BJ (cell line): ENCODE measurements at regions not wholly inside any gene's neighbourhood (a gene's known extent, or its start where the extent isn't known, plus 50 kb on each side); places are given as distances from the start of the nearest gene placed in this dataset.

Experiments
- CTCF ChIA-PET: fragments of 350-600 bp; formaldehyde crosslinking; extraction: SDS; loops from one replicate; lab custom pipeline; 2021; ENCODE audit warnings: antibody characterized with exemption, inconsistent platforms; lab: Yijun Ruan, JAX
- POLR2A ChIA-PET: fragments of 300-600 bp; sonication (Branson Sonifier 250); formaldehyde crosslinking; extraction: SDS; loops from one replicate; lab custom pipeline; 2021; ENCODE audit warnings: antibody characterized with exemption; lab: Charles Lee
- DNase-seq: peaks from one replicate; pipeline ENCODE4 v3.0.0-alpha.2; 2011; ENCODE audit warnings: low read depth
- H3K27me3 ChIP-seq: 2 replicates; pipeline ENCODE4 v1.6.0; 2011; ENCODE audit warnings: low read length; ENCODE audit not compliant: control insufficient read depth, insufficient read depth
- H3K36me3 ChIP-seq: 2 replicates; pipeline ENCODE4 v1.5.1; 2011; ENCODE audit warnings: low read length; ENCODE audit not compliant: control insufficient read depth, insufficient read depth
- H3K4me3 ChIP-seq: 2 replicates; pipeline ENCODE4 v1.5.1; 2011; ENCODE audit warnings: low read depth, mild to moderate bottlenecking, control low read depth, low read length
- TF ChIP-seq, protein P1 (sequence below): IDR thresholded peaks from 2 replicates; pipeline ENCODE4 v1.5.1; 2011; ENCODE audit warnings: low read depth, mild to moderate bottlenecking, control low read depth, inconsistent platforms, low read length, moderate library complexity; ENCODE audit not compliant: insufficient read depth

DNA sequence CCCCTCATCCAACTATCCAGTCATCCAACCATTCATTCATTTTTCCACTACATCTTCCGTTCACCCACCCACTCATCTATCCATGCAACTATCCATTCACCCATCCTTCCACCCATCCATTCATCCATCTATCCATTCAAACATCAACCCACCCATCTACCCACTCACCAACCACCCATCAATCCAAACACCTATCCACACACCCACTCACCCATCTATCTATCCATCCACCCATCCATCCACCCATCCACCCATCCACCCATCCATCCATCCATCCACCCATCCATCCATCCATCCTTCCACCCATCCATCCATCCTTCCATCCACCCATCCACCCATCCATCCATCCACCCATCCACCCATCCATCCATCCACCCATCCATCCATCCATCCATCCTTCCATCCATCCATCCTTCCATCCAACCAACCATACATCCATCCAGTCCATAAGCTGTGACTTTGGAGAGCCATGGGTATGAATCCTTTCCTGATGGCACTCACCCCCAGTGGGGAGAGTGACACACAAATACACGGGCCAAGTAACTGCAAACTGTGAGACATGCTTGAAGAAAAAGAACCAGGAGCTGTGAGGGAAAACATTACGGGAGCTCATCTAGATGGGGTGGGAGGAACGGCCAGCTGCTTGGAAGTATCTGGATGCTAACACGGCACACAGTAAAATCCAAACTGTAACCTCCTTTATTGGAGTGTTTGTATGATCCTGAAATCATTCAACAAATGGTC is 100.0 kb upstream of the TNRC6C start:
- Histone ChIP-seq H3K4me3 (no peak overlapping the region), H3K36me3 (no peaks in the 10 kb centered on the region), H3K27me3 (peaks cover 3% of the 10 kb centered on the region)
- DNase-seq: no peak
- TF ChIP-seq, protein P1, sequence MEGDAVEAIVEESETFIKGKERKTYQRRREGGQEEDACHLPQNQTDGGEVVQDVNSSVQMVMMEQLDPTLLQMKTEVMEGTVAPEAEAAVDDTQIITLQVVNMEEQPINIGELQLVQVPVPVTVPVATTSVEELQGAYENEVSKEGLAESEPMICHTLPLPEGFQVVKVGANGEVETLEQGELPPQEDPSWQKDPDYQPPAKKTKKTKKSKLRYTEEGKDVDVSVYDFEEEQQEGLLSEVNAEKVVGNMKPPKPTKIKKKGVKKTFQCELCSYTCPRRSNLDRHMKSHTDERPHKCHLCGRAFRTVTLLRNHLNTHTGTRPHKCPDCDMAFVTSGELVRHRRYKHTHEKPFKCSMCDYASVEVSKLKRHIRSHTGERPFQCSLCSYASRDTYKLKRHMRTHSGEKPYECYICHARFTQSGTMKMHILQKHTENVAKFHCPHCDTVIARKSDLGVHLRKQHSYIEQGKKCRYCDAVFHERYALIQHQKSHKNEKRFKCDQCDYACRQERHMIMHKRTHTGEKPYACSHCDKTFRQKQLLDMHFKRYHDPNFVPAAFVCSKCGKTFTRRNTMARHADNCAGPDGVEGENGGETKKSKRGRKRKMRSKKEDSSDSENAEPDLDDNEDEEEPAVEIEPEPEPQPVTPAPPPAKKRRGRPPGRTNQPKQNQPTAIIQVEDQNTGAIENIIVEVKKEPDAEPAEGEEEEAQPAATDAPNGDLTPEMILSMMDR: no peak
- ChIA-PET CTCF (no interaction called here), POLR2A (no interaction called here)

DNA sequence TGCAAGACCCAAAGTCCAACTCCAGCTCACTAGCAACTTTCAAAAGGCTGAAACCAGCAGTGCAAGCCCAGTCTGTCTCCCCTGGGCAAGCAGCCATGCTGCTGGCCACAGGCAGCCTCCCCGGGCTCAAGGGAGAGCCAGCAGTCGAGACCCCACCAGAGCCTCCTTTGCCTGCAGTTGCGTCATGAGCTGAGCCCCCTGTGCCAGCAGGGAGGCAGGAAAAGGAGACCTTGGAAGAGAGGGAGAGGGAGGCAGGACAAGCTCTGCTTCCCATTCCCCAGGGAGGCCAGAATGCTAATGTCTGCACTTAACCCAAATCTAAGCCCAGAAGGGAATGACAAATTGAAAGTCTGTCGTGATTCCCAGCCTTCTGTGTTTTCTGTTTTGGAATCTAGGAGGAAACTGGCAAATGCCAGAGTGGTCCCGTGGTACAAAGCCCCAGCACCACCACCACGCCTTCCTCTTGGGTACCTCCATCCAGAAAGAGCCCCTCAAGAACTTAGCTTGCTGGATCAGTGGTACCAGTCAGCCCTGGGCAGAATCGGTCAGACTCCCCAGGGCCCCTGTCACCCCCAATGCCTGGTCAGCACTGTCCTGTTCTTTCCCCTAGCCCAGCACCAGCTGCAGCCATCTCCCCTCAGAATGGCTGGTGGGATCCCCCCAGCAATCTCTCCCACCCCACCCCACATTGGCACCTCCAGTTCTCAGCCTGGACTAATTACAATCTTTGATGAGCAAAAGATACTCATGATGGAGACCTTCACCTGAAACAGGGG is 99.3 kb upstream of the TNRC6C start:
- DNase-seq: no peak
- TF ChIP-seq, protein P1: no peak
- Histone ChIP-seq H3K4me3 (no peak overlapping the region), H3K36me3 (no peaks in the 10 kb centered on the region), H3K27me3 (peaks cover 3% of the 10 kb centered on the region)
- ChIA-PET CTCF (no interaction called here), POLR2A (no interaction called here)

DNA sequence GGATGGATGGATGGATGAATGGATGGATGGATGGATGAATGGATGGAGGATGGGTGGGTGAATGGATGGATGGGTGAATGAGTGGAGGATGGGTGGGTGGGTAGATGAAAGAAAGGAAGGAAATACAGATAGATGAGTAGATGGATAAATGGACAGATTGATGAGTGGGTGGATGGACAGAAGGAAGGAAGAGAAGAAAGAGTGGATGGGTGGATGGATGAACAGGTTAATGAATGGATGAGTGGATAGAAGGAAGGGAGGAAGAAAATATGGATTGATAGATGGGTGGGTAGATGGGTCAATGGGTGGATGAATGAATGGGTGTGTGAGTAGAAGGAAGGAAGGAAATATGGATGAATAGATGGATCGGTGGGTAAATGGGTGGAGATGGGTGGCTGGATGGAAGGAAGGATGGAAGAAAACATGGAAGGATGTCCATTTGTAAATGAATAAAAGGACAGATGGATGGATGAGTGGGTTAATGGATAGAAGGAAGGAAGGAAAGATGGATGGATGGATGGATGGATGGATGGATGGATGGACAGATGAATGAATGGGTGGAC is 97.3 kb upstream of the TNRC6C start:
- Histone ChIP-seq H3K27me3 (peaks cover 5% of the 10 kb centered on the region), H3K36me3 (no peaks in the 10 kb centered on the region), H3K4me3 (no peak overlapping the region)
- POLR2A ChIA-PET: no interaction called here
- CTCF ChIA-PET: no interaction called here
- TF ChIP-seq, protein P1: no peak
- DNase-seq: no peak

DNA sequence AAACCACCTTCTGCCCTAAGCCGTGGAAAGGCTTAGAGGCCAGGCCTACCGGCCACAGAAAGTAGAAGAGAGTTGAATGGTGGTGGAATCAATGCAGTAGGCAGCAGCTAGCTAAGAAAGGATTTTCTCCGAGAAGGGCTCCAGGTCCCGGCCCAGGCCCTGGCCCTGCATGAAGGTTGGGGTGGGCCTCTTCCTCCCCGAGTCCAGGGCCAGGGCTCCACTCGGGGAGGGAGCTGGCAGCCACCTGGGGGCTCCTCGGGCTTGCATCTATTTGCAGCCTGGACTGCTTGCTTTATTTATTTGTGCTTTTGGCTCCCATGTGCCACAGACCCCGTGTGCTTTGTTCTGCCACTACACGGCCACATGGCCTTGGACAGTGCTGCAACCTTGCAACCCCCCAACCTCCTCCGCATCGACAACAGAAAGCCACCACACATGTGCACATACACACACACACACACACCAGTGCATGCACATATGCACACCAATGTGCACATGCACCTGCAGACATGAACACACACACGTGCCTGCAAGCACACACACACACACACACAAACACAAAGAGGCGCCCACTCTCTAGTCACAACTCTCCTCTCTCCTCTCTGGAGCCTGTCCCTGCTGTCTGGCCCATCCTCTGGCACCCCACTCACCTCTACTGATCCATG is 96.4 kb upstream of the TNRC6C start:
- CTCF ChIA-PET: interaction anchor here (1.6 kb wide), 1 partner anchor 28 kb away, joined by 5 read pairs; no protein-coding TSS in a partner anchor
- POLR2A ChIA-PET: no interaction called here
- H3K4me3 ChIP-seq: no peak overlapping the region
- no peak for DNase-seq
- no peaks in the 10 kb centered on the region for H3K36me3 ChIP-seq
- H3K27me3 ChIP-seq: peaks cover 5% of the 10 kb centered on the region
- TF ChIP-seq, protein P1: no peak
